HEK293 (cell line): ENCODE measurements at regions not wholly inside any gene's neighbourhood (a gene's known extent, or its start where the extent isn't known, plus 50 kb on each side); places are given as distances from the start of the nearest gene placed in this dataset.

Source experiments
- ELK4 ChIP-seq: IDR thresholded peaks from 2 replicates; pipeline ENCODE4 v1.6.1; 2011; ENCODE audit warnings: mild to moderate bottlenecking, low read depth, low read length, borderline replicate concordance
- IKZF3 ChIP-seq: fragments of 450-650 bp; IDR thresholded peaks from 2 replicates; pipeline ENCODE4 v1.5.0; 2018; ENCODE audit warnings: missing biosample characterization, mild to moderate bottlenecking, missing genetic modification characterization, moderate library complexity
- KLF1 ChIP-seq: fragments of 450-650 bp; formaldehyde crosslinking; IDR thresholded peaks from 2 replicates; pipeline ENCODE4 v1.5.1; 2016; ENCODE audit warnings: missing biosample characterization, missing genetic modification characterization
- KLF8 ChIP-seq: fragments of 450-650 bp; formaldehyde crosslinking; IDR thresholded peaks from 2 replicates; pipeline ENCODE4 v1.5.1; 2016; ENCODE audit warnings: missing biosample characterization, missing genetic modification characterization
- KLF9 ChIP-seq: fragments of 450-650 bp; formaldehyde crosslinking; IDR thresholded peaks from 2 replicates; pipeline ENCODE4 v1.5.1; 2016; ENCODE audit warnings: missing biosample characterization, missing genetic modification characterization, low read depth
- PRDM10 ChIP-seq: fragments of 450-650 bp; formaldehyde crosslinking; IDR thresholded peaks from 2 replicates; pipeline ENCODE4 v1.5.1; 2016; ENCODE audit warnings: missing biosample characterization, missing genetic modification characterization
- SP2 ChIP-seq: fragments of 450-650 bp; formaldehyde crosslinking; IDR thresholded peaks from 2 replicates; pipeline ENCODE4 v1.5.1; 2016; ENCODE audit warnings: missing biosample characterization, missing genetic modification characterization
- SP7 ChIP-seq: fragments of 450-650 bp; formaldehyde crosslinking; IDR thresholded peaks from 2 replicates; pipeline ENCODE4 v1.5.1; 2016; ENCODE audit warnings: missing biosample characterization, missing genetic modification characterization
- YY1 ChIP-seq: fragments of 450-650 bp; formaldehyde crosslinking; IDR thresholded peaks from 2 replicates; pipeline ENCODE4 v1.5.1; 2018; ENCODE audit warnings: missing biosample characterization, missing genetic modification characterization
- ZBTB20 ChIP-seq: fragments of 450-650 bp; formaldehyde crosslinking; IDR thresholded peaks from 2 replicates; pipeline ENCODE4 v1.5.1; 2016; ENCODE audit warnings: missing biosample characterization, missing genetic modification characterization
- ZBTB8A ChIP-seq: fragments of 450-650 bp; formaldehyde crosslinking; IDR thresholded peaks from 2 replicates; pipeline ENCODE4 v1.5.1; 2016; ENCODE audit warnings: missing biosample characterization, missing genetic modification characterization
- ZFHX2 ChIP-seq: fragments of 450-650 bp; formaldehyde crosslinking; conservative IDR thresholded peaks from 2 replicates; pipeline ENCODE4 v1.5.1; 2016; ENCODE audit warnings: missing biosample characterization, missing genetic modification characterization
- ZFP37 ChIP-seq: fragments of 450-650 bp; formaldehyde crosslinking; IDR thresholded peaks from 2 replicates; pipeline ENCODE4 v1.5.1; 2016; ENCODE audit warnings: missing biosample characterization, missing genetic modification characterization
- ZNF114 ChIP-seq: fragments of 450-650 bp; formaldehyde crosslinking; IDR thresholded peaks from 2 replicates; pipeline ENCODE4 v1.5.0; 2017; ENCODE audit warnings: missing biosample characterization, missing genetic modification characterization
- ZNF169 ChIP-seq: fragments of 450-650 bp; formaldehyde crosslinking; IDR thresholded peaks from 2 replicates; pipeline ENCODE4 v1.5.1; 2016; ENCODE audit warnings: missing biosample characterization, missing genetic modification characterization
- ZNF23 ChIP-seq: fragments of 450-650 bp; formaldehyde crosslinking; IDR thresholded peaks from 2 replicates; pipeline ENCODE4 v1.5.1; 2016; ENCODE audit warnings: missing biosample characterization, missing genetic modification characterization, borderline replicate concordance
- ZNF274 ChIP-seq, 2 experiments: fragments of 200-500 bp in 1 of 2; fragments of 450-650 bp in 1 of 2; sonication (Bioruptor generic) in 1 of 2; formaldehyde crosslinking in 1 of 2; IDR thresholded peaks; 2 replicates each; pipeline versions ENCODE4 v1.5.1 to v1.6.1; 2014 to 2016; ENCODE audit warnings: borderline replicate concordance in 1 of 2, inconsistent platforms in 1 of 2, low read length in 1 of 2, missing biosample characterization in 1 of 2, missing genetic modification characterization in 1 of 2
- ZNF324 ChIP-seq: fragments of 450-650 bp; formaldehyde crosslinking; IDR thresholded peaks from 2 replicates; pipeline ENCODE4 v1.5.1; 2016; ENCODE audit warnings: missing biosample characterization, missing genetic modification characterization
- ZNF366 ChIP-seq: fragments of 450-650 bp; formaldehyde crosslinking; conservative IDR thresholded peaks from 2 replicates; pipeline ENCODE4 v1.5.1; 2016; ENCODE audit warnings: missing biosample characterization, missing genetic modification characterization
- ZNF433 ChIP-seq: fragments of 450-650 bp; formaldehyde crosslinking; IDR thresholded peaks from 2 replicates; pipeline ENCODE4 v1.5.1; 2016; ENCODE audit warnings: missing biosample characterization, missing genetic modification characterization, low read depth
- ZNF518A ChIP-seq: fragments of 450-650 bp; formaldehyde crosslinking; conservative IDR thresholded peaks from 2 replicates; pipeline ENCODE4 v1.5.1; 2016; ENCODE audit warnings: low read depth, missing biosample characterization, missing genetic modification characterization
- ZNF544 ChIP-seq: fragments of 450-650 bp; formaldehyde crosslinking; IDR thresholded peaks from 2 replicates; pipeline ENCODE4 v1.5.0; 2017; ENCODE audit warnings: missing biosample characterization, missing genetic modification characterization
- ZNF548 ChIP-seq: fragments of 450-650 bp; formaldehyde crosslinking; IDR thresholded peaks from 2 replicates; pipeline ENCODE4 v1.5.1; 2016; ENCODE audit warnings: missing biosample characterization, missing genetic modification characterization
- ZNF558 ChIP-seq: fragments of 450-650 bp; formaldehyde crosslinking; IDR thresholded peaks from 2 replicates; pipeline ENCODE4 v1.5.1; 2016; ENCODE audit warnings: missing biosample characterization, missing genetic modification characterization
- ZNF580 ChIP-seq: fragments of 450-650 bp; formaldehyde crosslinking; IDR thresholded peaks from 2 replicates; pipeline ENCODE4 v1.5.1; 2016; ENCODE audit warnings: missing biosample characterization, missing genetic modification characterization
- ZNF621 ChIP-seq: fragments of 450-650 bp; formaldehyde crosslinking; IDR thresholded peaks from 2 replicates; pipeline ENCODE4 v1.5.1; 2017; ENCODE audit warnings: missing biosample characterization, missing genetic modification characterization
- ZNF660 ChIP-seq: fragments of 450-650 bp; IDR thresholded peaks from 2 replicates; pipeline ENCODE4 v1.5.1; 2018; ENCODE audit warnings: missing biosample characterization, mild to moderate bottlenecking, missing genetic modification characterization
- ZNF76 ChIP-seq: fragments of 450-650 bp; formaldehyde crosslinking; IDR thresholded peaks from 2 replicates; pipeline ENCODE4; 2016; ENCODE audit warnings: low read depth, missing biosample characterization, missing genetic modification characterization, borderline replicate concordance
- ZSCAN30 ChIP-seq: fragments of 450-650 bp; IDR thresholded peaks from 2 replicates; pipeline ENCODE4 v1.5.1; 2018; ENCODE audit warnings: missing biosample characterization, mild to moderate bottlenecking, missing genetic modification characterization, moderate library complexity

GRCh38 chr6:77368660-77369313 is 94.5 kb downstream of the HTR1B start (continued):
- TF ChIP-seq PRDM10 (tag by site-specific recombination): peak; percentile 51
- TF ChIP-seq ZBTB8A (tag by site-specific recombination): peak; percentile 89
- no peak for TF ChIP-seq ZNF274 (IDR thresholded peaks at IDR 0.05; ENCODE audit: low read length)
- no peak for TF ChIP-seq ZNF274 (tag by site-specific recombination; IDR thresholded peaks at IDR 0.05; ENCODE audit: borderline replicate concordance)
- 0 out of 2 replicates have a peak, but pooled peaks have one; percentile 27 for TF ChIP-seq SP7 (tag by site-specific recombination)
- TF ChIP-seq ZFHX2 (tag by site-specific recombination): no peak
- TF ChIP-seq ZNF621: no peak
- TF ChIP-seq ZNF76: peak; percentile 83
- no peak for TF ChIP-seq ZNF433 (tag by site-specific recombination)
- TF ChIP-seq SP2 (tag by site-specific recombination): no peak
- 0 out of 2 replicates have a peak, but pooled peaks have one; percentile 25 for TF ChIP-seq ZNF366 (tag by site-specific recombination)
- peak; percentile 82; the same call in 1 of the 2 replicates for TF ChIP-seq ZNF580 (tag by site-specific recombination)
- TF ChIP-seq ZNF518A (tag by site-specific recombination): peak; percentile 62
- no peak for TF ChIP-seq ZNF548 (tag by site-specific recombination)
- TF ChIP-seq ZNF23 (tag by site-specific recombination): no peak
- no peak for TF ChIP-seq ZNF544 (tag by site-specific recombination)
- TF ChIP-seq KLF9 (tag by site-specific recombination): peak; percentile 93
- peak; percentile 40; the same call in 1 of the 2 replicates for TF ChIP-seq KLF1 (tag by site-specific recombination)
- peak; percentile 34; the same call in 1 of the 2 replicates for TF ChIP-seq ZNF324 (tag by site-specific recombination)
- TF ChIP-seq ZBTB20 (tag by site-specific recombination): peak; percentile 53; the same call in 1 of the 2 replicates
- TF ChIP-seq ZNF114 (tag by site-specific recombination): no peak
- TF ChIP-seq ZNF660 (tag by site-specific recombination): peak; percentile 72
- no peak for TF ChIP-seq ZNF169 (tag by site-specific recombination)
- no peak for TF ChIP-seq ELK4
- TF ChIP-seq ZSCAN30 (tag by site-specific recombination): no peak
- peak; percentile 61; the same call in 1 of the 2 replicates for TF ChIP-seq KLF8 (tag by site-specific recombination)
- TF ChIP-seq YY1 (tag by site-specific recombination): peak; percentile 56; the same call in 1 of the 2 replicates
- peak; percentile 81 for TF ChIP-seq IKZF3
- TF ChIP-seq ZFP37 (tag by site-specific recombination): no peak
- TF ChIP-seq ZNF558: 0 out of 2 replicates have a peak, but pooled peaks have one; percentile 45
